GM23338 (cell line): ENCODE measurements at regions not wholly inside any gene's neighbourhood (a gene's known extent, or its start where the extent isn't known, plus 50 kb on each side); places are given as distances from the start of the nearest gene placed in this dataset.
A peak's percentile ranks its signal among the peaks of the same experiment; 100 is the strongest.

Experiments used
- ATAC-seq: fragments of 200-7000 bp; cut with Tn5 transposase; 3 replicates; pipeline ENCODE4 v1.9.1; 2020
- DNase-seq: peaks from one replicate; pipeline ENCODE4 v3.0.0-alpha.2; 2015; ENCODE audit warnings: low spot score
- H2AFZ ChIP-seq: fragments of 200-600 bp; sonication (generic); 2 replicates; pipeline ENCODE4 v1.8.0; 2016; ENCODE audit warnings: antibody characterized with exemption, mild to moderate bottlenecking, moderate library complexity
- H3F3A ChIP-seq: fragments of 200-600 bp; sonication (generic); replicated peaks from 2 replicates; pipeline ENCODE4 v1.8.0; 2017; ENCODE audit warnings: antibody characterized with exemption, mixed run types, low read depth
- H3K27ac ChIP-seq: fragments of 200-600 bp; sonication (generic); 2 replicates; pipeline ENCODE4 v1.6.1; 2016; ENCODE audit warnings: low read depth
- H3K27me3 ChIP-seq: fragments of 200-600 bp; sonication (generic); 2 replicates; pipeline ENCODE4 v1.8.0; 2016; ENCODE audit warnings: mild to moderate bottlenecking, mixed run types, moderate library complexity; ENCODE audit not compliant: insufficient read depth
- H3K36me3 ChIP-seq: fragments of 200-600 bp; sonication (generic); 2 replicates; pipeline ENCODE4 v1.8.0; 2016; ENCODE audit warnings: mild to moderate bottlenecking; ENCODE audit not compliant: insufficient read depth
- H3K4me1 ChIP-seq: fragments of 200-600 bp; sonication (generic); 2 replicates; pipeline ENCODE4 v1.8.0; 2016; ENCODE audit warnings: mild to moderate bottlenecking, moderate library complexity; ENCODE audit not compliant: insufficient read depth
- H3K4me2 ChIP-seq: fragments of 200-600 bp; sonication (generic); 2 replicates; pipeline ENCODE4 v1.7.1; 2017; ENCODE audit warnings: mixed run types
- H3K4me3 ChIP-seq: fragments of 200-600 bp; sonication (generic); 2 replicates; pipeline ENCODE4 v1.6.1; 2016; ENCODE audit warnings: mixed run types
- H3K79me2 ChIP-seq: fragments of 200-600 bp; sonication (generic); replicated peaks from 2 replicates; pipeline ENCODE4 v1.8.0; 2017; ENCODE audit warnings: mild to moderate bottlenecking; ENCODE audit not compliant: insufficient read depth
- H3K9me2 ChIP-seq: fragments of 200-600 bp; sonication (generic); 2 replicates; pipeline ENCODE4 v1.8.0; 2017; ENCODE audit not compliant: insufficient read depth
- H4K20me1 ChIP-seq: fragments of 200-600 bp; sonication (generic); replicated peaks from 2 replicates; pipeline ENCODE4 v1.8.0; 2017; ENCODE audit warnings: mild to moderate bottlenecking; ENCODE audit not compliant: insufficient read depth
- H3K27ac Mint-ChIP-seq: 2 replicates; pipeline ENCODE4 v1.8.0; 2020; ENCODE audit warnings: inconsistent platforms, mild to moderate bottlenecking, moderate library complexity, mixed read lengths
- H3K27me3 Mint-ChIP-seq: 3 replicates; pipeline ENCODE4 v1.8.0; 2022; ENCODE audit warnings: low read depth, mild to moderate bottlenecking, moderate library complexity, mixed read lengths, inconsistent platforms; ENCODE audit not compliant: insufficient read depth, poor library complexity
- H3K36me3 Mint-ChIP-seq: 3 replicates; pipeline ENCODE4 v1.8.0; 2021; ENCODE audit warnings: low read depth, mild to moderate bottlenecking, inconsistent platforms, moderate library complexity, mixed read lengths
- H3K4me1 Mint-ChIP-seq: 3 replicates; pipeline ENCODE4 v1.8.0; 2020; ENCODE audit warnings: mild to moderate bottlenecking, inconsistent platforms, mixed read lengths
- H3K4me3 Mint-ChIP-seq: 3 replicates; pipeline ENCODE4 v1.8.0; 2021; ENCODE audit warnings: moderate library complexity, mild to moderate bottlenecking, inconsistent platforms, mixed read lengths
- H3K9me3 Mint-ChIP-seq: 3 replicates; pipeline ENCODE4 v1.8.0; 2020; ENCODE audit warnings: moderate library complexity, mild to moderate bottlenecking, inconsistent platforms, mixed read lengths
- CREB1 ChIP-seq: fragments of 250-450 bp; sonication (Bioruptor Pico); IDR thresholded peaks from 2 replicates; pipeline ENCODE4 v1.5.0; 2020; ENCODE audit warnings: low read depth, mild to moderate bottlenecking, moderate library complexity
- EZH2 ChIP-seq: fragments of 200-600 bp; sonication (generic); IDR thresholded peaks from one replicate; pipeline ENCODE4 v1.8.0; 2017; ENCODE audit warnings: antibody characterized with exemption, mild to moderate bottlenecking, low read depth; ENCODE audit not compliant: unreplicated experiment
- EZH2phosphoT487 ChIP-seq: fragments of 200-600 bp; sonication (generic); IDR thresholded peaks from one replicate; pipeline ENCODE4 v1.8.1; 2018; ENCODE audit warnings: antibody characterized with exemption; ENCODE audit not compliant: unreplicated experiment
- JUNB ChIP-seq: IDR thresholded peaks from one replicate; pipeline ENCODE4 v1.6.1; 2016; ENCODE audit warnings: antibody characterized with exemption; ENCODE audit not compliant: unreplicated experiment
- NANOG ChIP-seq: IDR thresholded peaks from 2 replicates; pipeline ENCODE4 v1.6.1; 2016; ENCODE audit warnings: antibody characterized with exemption, borderline replicate concordance
- POLR2AphosphoS5 ChIP-seq: IDR thresholded peaks from 2 replicates; pipeline ENCODE4 v1.6.1; 2016; ENCODE audit warnings: antibody characterized with exemption, low read depth
- STAT1 ChIP-seq: IDR thresholded peaks from one replicate; pipeline ENCODE4 v1.6.1; 2016; ENCODE audit warnings: antibody characterized with exemption; ENCODE audit not compliant: unreplicated experiment
- ZNF114 ChIP-seq: fragments of 250-450 bp; sonication (Bioruptor Pico); IDR thresholded peaks from 2 replicates; pipeline ENCODE4 v1.5.0; 2020; ENCODE audit warnings: mild to moderate bottlenecking, moderate library complexity
- ZNF331 ChIP-seq: fragments of 250-450 bp; sonication (Bioruptor Pico); IDR thresholded peaks from 2 replicates; pipeline ENCODE4 v1.5.0; 2020; ENCODE audit warnings: low read depth, mild to moderate bottlenecking, moderate library complexity
- TF ChIP-seq, protein P1 (sequence below): fragments of 250-450 bp; sonication (Bioruptor Pico); IDR thresholded peaks from 2 replicates; pipeline ENCODE4 v1.5.0; 2020; ENCODE audit warnings: mild to moderate bottlenecking, moderate library complexity
- TF ChIP-seq, protein P2 (sequence below), 2 experiments: fragments of 200-600 bp in 1 of 2; sonication (generic) in 1 of 2; conservative IDR thresholded peaks; 2 replicates each; pipeline versions ENCODE4 v1.5.1 to v1.6.1; 2016 to 2017; ENCODE audit warnings: antibody characterized with exemption in 2 of 2, low read depth in 2 of 2, mild to moderate bottlenecking in 2 of 2, moderate library complexity in 1 of 2
- TF ChIP-seq, protein P3 (sequence below): IDR thresholded peaks from one replicate; pipeline ENCODE4 v1.6.1; 2018; ENCODE audit warnings: antibody characterized with exemption; ENCODE audit not compliant: unreplicated experiment
- TF ChIP-seq, protein P4 (sequence below): IDR thresholded peaks from 2 replicates; pipeline ENCODE4 v1.6.1; 2016; ENCODE audit warnings: antibody characterized with exemption

DNA sequence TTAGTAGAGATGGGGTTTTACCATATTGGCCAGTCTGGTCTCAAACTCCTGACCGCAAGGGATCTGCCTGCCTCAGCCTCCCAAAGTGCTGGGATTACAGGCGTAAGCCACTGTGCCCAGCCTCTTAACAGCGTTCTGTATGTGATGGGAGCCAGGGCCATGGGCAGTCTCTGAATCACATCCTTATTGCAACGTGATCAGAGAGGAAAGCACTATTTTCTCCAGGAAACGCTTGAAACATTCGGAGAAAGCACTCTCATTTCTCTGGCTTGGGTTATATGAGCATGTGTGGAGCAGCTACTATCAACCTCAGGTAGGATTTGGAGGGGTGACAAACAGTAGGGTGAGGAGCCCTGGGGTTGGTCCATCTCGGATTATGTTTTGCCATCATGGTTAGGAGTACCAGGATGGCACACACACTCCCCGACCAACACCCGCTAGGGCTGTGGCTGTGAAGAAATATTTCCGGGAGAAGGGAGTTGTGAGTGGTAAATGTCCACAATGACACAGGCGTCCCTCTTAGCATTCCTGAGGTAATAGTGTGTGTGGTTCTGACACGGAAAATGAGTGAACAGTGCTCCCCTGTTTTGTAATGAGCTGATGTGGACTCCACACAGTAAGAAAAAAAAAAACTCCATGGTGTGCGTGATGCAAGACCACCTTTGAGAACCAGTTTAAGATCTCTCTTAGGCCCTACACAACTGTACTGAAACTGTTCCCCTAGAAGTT, 406.2 kb upstream of the ZNF608 start:
- Histone ChIP-seq H3K27ac (peak overlapping the region; percentile 30; the same call in 1 of the 2 replicates), H3F3A (peaks cover 3% of the 10 kb centered on the region; the same call in 1 of the 2 replicates), H3K4me3 (no peak overlapping the region), H3K4me1 (peaks cover 60% of the 10 kb centered on the region), H3K36me3 (no peaks in the 10 kb centered on the region), H3K4me2 (no peak overlapping the region), H3K79me2 (no peaks in the 10 kb centered on the region), H3K9me2 (no peaks in the 10 kb centered on the region), H3K27me3 (no peaks in the 10 kb centered on the region), H4K20me1 (no peaks in the 10 kb centered on the region), H2AFZ (no peak overlapping the region)
- ATAC-seq, result no peak
- H3K4me1 Mint-ChIP-seq, result peaks cover 60% of the 10 kb centered on the region
- no peak overlapping the region for H3K27ac Mint-ChIP-seq
- no peak overlapping the region for H3K4me3 Mint-ChIP-seq
- DNase-seq, result no peak
- no peaks in the 10 kb centered on the region for H3K27me3 Mint-ChIP-seq
- 0 out of 3 replicates have a peak, but pooled peaks cover under 1% of the 10 kb centered on the region for H3K9me3 Mint-ChIP-seq
- peaks cover 1% of the 10 kb centered on the region; the same call in 1 of the 3 replicates for H3K36me3 Mint-ChIP-seq
- TF ChIP-seq POLR2AphosphoS5 (no peak), JUNB (no peak), STAT1 (no peak), ZNF114 (no peak), NANOG (no peak), ZNF331 (CRISPR knock-in tag) (no peak), EZH2phosphoT487 (no peak), EZH2 (no peak), CREB1 (CRISPR knock-in tag) (no peak)
- TF ChIP-seq, protein P1, sequence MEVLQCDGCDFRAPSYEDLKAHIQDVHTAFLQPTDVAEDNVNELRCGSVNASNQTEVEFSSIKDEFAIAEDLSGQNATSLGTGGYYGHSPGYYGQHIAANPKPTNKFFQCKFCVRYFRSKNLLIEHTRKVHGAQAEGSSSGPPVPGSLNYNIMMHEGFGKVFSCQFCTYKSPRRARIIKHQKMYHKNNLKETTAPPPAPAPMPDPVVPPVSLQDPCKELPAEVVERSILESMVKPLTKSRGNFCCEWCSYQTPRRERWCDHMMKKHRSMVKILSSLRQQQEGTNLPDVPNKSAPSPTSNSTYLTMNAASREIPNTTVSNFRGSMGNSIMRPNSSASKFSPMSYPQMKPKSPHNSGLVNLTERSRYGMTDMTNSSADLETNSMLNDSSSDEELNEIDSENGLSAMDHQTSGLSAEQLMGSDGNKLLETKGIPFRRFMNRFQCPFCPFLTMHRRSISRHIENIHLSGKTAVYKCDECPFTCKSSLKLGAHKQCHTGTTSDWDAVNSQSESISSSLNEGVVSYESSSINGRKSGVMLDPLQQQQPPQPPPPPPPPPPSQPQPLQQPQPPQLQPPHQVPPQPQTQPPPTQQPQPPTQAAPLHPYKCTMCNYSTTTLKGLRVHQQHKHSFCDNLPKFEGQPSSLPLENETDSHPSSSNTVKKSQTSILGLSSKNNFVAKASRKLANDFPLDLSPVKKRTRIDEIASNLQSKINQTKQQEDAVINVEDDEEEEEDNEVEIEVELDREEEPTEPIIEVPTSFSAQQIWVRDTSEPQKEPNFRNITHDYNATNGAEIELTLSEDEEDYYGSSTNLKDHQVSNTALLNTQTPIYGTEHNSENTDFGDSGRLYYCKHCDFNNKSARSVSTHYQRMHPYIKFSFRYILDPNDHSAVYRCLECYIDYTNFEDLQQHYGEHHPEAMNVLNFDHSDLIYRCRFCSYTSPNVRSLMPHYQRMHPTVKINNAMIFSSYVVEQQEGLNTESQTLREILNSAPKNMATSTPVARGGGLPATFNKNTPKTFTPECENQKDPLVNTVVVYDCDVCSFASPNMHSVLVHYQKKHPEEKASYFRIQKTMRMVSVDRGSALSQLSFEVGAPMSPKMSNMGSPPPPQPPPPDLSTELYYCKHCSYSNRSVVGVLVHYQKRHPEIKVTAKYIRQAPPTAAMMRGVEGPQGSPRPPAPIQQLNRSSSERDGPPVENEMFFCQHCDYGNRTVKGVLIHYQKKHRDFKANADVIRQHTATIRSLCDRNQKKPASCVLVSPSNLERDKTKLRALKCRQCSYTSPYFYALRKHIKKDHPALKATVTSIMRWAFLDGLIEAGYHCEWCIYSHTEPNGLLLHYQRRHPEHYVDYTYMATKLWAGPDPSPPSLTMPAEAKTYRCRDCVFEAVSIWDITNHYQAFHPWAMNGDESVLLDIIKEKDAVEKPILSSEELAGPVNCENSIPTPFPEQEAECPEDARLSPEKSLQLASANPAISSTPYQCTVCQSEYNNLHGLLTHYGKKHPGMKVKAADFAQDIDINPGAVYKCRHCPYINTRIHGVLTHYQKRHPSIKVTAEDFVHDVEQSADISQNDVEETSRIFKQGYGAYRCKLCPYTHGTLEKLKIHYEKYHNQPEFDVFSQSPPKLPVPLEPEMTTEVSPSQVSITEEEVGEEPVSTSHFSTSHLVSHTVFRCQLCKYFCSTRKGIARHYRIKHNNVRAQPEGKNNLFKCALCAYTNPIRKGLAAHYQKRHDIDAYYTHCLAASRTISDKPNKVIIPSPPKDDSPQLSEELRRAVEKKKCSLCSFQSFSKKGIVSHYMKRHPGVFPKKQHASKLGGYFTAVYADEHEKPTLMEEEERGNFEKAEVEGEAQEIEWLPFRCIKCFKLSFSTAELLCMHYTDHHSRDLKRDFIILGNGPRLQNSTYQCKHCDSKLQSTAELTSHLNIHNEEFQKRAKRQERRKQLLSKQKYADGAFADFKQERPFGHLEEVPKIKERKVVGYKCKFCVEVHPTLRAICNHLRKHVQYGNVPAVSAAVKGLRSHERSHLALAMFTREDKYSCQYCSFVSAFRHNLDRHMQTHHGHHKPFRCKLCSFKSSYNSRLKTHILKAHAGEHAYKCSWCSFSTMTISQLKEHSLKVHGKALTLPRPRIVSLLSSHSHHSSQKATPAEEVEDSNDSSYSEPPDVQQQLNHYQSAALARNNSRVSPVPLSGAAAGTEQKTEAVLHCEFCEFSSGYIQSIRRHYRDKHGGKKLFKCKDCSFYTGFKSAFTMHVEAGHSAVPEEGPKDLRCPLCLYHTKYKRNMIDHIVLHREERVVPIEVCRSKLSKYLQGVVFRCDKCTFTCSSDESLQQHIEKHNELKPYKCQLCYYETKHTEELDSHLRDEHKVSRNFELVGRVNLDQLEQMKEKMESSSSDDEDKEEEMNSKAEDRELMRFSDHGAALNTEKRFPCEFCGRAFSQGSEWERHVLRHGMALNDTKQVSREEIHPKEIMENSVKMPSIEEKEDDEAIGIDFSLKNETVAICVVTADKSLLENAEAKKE (CRISPR knock-in tag), result no peak
- TF ChIP-seq, protein P2, sequence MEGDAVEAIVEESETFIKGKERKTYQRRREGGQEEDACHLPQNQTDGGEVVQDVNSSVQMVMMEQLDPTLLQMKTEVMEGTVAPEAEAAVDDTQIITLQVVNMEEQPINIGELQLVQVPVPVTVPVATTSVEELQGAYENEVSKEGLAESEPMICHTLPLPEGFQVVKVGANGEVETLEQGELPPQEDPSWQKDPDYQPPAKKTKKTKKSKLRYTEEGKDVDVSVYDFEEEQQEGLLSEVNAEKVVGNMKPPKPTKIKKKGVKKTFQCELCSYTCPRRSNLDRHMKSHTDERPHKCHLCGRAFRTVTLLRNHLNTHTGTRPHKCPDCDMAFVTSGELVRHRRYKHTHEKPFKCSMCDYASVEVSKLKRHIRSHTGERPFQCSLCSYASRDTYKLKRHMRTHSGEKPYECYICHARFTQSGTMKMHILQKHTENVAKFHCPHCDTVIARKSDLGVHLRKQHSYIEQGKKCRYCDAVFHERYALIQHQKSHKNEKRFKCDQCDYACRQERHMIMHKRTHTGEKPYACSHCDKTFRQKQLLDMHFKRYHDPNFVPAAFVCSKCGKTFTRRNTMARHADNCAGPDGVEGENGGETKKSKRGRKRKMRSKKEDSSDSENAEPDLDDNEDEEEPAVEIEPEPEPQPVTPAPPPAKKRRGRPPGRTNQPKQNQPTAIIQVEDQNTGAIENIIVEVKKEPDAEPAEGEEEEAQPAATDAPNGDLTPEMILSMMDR (conservative IDR thresholded peaks at IDR 0.05; ENCODE audit: low read depth in 2 of 2), result no peak
- TF ChIP-seq, protein P3, sequence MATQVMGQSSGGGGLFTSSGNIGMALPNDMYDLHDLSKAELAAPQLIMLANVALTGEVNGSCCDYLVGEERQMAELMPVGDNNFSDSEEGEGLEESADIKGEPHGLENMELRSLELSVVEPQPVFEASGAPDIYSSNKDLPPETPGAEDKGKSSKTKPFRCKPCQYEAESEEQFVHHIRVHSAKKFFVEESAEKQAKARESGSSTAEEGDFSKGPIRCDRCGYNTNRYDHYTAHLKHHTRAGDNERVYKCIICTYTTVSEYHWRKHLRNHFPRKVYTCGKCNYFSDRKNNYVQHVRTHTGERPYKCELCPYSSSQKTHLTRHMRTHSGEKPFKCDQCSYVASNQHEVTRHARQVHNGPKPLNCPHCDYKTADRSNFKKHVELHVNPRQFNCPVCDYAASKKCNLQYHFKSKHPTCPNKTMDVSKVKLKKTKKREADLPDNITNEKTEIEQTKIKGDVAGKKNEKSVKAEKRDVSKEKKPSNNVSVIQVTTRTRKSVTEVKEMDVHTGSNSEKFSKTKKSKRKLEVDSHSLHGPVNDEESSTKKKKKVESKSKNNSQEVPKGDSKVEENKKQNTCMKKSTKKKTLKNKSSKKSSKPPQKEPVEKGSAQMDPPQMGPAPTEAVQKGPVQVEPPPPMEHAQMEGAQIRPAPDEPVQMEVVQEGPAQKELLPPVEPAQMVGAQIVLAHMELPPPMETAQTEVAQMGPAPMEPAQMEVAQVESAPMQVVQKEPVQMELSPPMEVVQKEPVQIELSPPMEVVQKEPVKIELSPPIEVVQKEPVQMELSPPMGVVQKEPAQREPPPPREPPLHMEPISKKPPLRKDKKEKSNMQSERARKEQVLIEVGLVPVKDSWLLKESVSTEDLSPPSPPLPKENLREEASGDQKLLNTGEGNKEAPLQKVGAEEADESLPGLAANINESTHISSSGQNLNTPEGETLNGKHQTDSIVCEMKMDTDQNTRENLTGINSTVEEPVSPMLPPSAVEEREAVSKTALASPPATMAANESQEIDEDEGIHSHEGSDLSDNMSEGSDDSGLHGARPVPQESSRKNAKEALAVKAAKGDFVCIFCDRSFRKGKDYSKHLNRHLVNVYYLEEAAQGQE, result no peak
- TF ChIP-seq, protein P4, sequence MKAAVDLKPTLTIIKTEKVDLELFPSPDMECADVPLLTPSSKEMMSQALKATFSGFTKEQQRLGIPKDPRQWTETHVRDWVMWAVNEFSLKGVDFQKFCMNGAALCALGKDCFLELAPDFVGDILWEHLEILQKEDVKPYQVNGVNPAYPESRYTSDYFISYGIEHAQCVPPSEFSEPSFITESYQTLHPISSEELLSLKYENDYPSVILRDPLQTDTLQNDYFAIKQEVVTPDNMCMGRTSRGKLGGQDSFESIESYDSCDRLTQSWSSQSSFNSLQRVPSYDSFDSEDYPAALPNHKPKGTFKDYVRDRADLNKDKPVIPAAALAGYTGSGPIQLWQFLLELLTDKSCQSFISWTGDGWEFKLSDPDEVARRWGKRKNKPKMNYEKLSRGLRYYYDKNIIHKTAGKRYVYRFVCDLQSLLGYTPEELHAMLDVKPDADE, result no peak
